ENCODE measurements at regions not wholly inside any gene's neighbourhood (a gene's known extent, or its start where the extent isn't known, plus 50 kb on each side); places are given as distances from the start of the nearest gene placed in this dataset.
"Not testable (repeated sequence)": the region's sequence is repeated elsewhere in the genome, so short reads cannot be mapped to it uniquely, and the experiment has no call there.

GRCh38 chr9:36521148-36521547 is 51.5 kb upstream of the MELK start:
- in situ Hi-C loops (cut with HindIII; ENCODE audit: low sequenced_read_pairs), result no loop called here

GRCh38 chr9:36517131-36517530 is 55.6 kb upstream of the MELK start:
- in situ Hi-C loops (cut with HindIII; ENCODE audit: low sequenced_read_pairs), result no loop called here

GRCh38 chr9:36504156-36504555 is 68.5 kb upstream of the MELK start:
- in situ Hi-C loops (cut with HindIII; ENCODE audit: low sequenced_read_pairs), result no loop called here

GRCh38 chr9:36503172-36504088 is 69.3 kb upstream of the MELK start:
- in situ Hi-C loops (cut with HindIII; ENCODE audit: low sequenced_read_pairs), result no loop called here

GRCh38 chr9:36501727-36502126 is 71.0 kb upstream of the MELK start:
- in situ Hi-C loops (cut with HindIII; ENCODE audit: low sequenced_read_pairs), result no loop called here

GRCh38 chr9:36500931-36501330 is 71.8 kb upstream of the MELK start:
- in situ Hi-C loops (cut with HindIII; ENCODE audit: low sequenced_read_pairs), result not testable (repeated sequence)

GRCh38 chr9:36499174-36499890 is 73.4 kb upstream of the MELK start:
- in situ Hi-C loops (cut with HindIII; ENCODE audit: low sequenced_read_pairs), result no loop called here

- in situ Hi-C loops (cut with HindIII; ENCODE audit: low sequenced_read_pairs), result not testable (repeated sequence)
Observed at GRCh38 chr9:36493564-36493963, 79.1 kb upstream of the MELK start.

- in situ Hi-C loops (cut with HindIII; ENCODE audit: low sequenced_read_pairs), result no loop called here
Observed at GRCh38 chr9:36492865-36493264, 79.8 kb upstream of the MELK start.

GRCh38 chr9:36489453-36489852 is 83.2 kb upstream of the MELK start:
- in situ Hi-C loops (cut with HindIII; ENCODE audit: low sequenced_read_pairs), result loop anchor here (5.0 kb wide), 1 partner anchor 48 kb away; no protein-coding TSS in a partner anchor

- in situ Hi-C loops (cut with HindIII; ENCODE audit: low sequenced_read_pairs), result loop anchor here (5.0 kb wide), 1 partner anchor 49 kb away; no protein-coding TSS in a partner anchor
Observed at GRCh38 chr9:36488389-36488756, 84.3 kb upstream of the MELK start.

- in situ Hi-C loops (cut with HindIII; ENCODE audit: low sequenced_read_pairs), result loop anchor here (5.0 kb wide), 1 partner anchor 50 kb away; no protein-coding TSS in a partner anchor
Observed at GRCh38 chr9:36487482-36488388, 85.0 kb upstream of the MELK start.

GRCh38 chr9:36486933-36487481 is 85.7 kb upstream of the MELK start:
- in situ Hi-C loops (cut with HindIII; ENCODE audit: low sequenced_read_pairs), result loop anchor here (5.0 kb wide), 1 partner anchor 50 kb away; no protein-coding TSS in a partner anchor

GRCh38 chr9:36486329-36486932 is 86.3 kb upstream of the MELK start:
- in situ Hi-C loops (cut with HindIII; ENCODE audit: low sequenced_read_pairs), result loop anchor here (5.0 kb wide), 1 partner anchor 51 kb away; no protein-coding TSS in a partner anchor

- in situ Hi-C loops (cut with HindIII; ENCODE audit: low sequenced_read_pairs), result loop anchor here (5.0 kb wide), 1 partner anchor 52 kb away; no protein-coding TSS in a partner anchor
Observed at GRCh38 chr9:36485647-36486328, 85.7 kb upstream of the RNF38 start.

GRCh38 chr9:36484124-36484523 is 84.1 kb upstream of the RNF38 start:
- in situ Hi-C loops (cut with HindIII; ENCODE audit: low sequenced_read_pairs), result no loop called here

GRCh38 chr9:36479101-36479500 is 79.0 kb upstream of the RNF38 start:
- in situ Hi-C loops (cut with HindIII; ENCODE audit: low sequenced_read_pairs), result no loop called here

- in situ Hi-C loops (cut with HindIII; ENCODE audit: low sequenced_read_pairs), result no loop called here
Observed at GRCh38 chr9:36471359-36471758, 71.3 kb upstream of the RNF38 start.

- in situ Hi-C loops (cut with HindIII; ENCODE audit: low sequenced_read_pairs), result no loop called here
Observed at GRCh38 chr9:36470643-36471290, 70.7 kb upstream of the RNF38 start.

All from endothelial cell of hepatic sinusoid (primary cell).